Activated T-helper 17 cell treated with anti-CD3 and anti-CD28 coated beads, Interleukin-2, amount 50 U/mL, for 72 hours (primary cell): ENCODE measurements at regions not wholly inside any gene's neighbourhood (a gene's known extent, or its start where the extent isn't known, plus 50 kb on each side); places are given as distances from the start of the nearest gene placed in this dataset.

ENCODE experiments used
- ATAC-seq: fragments of 150-1000 bp; cut with Tn5 transposase; replicated peaks from 2 replicates; pipeline ENCODE4 v1.10.0; 2021; ENCODE audit warnings: mild to moderate bottlenecking, moderate library complexity
- H3K27ac Mint-ChIP-seq: one replicate; pipeline ENCODE4 v1.8.0; 2022; ENCODE audit warnings: mixed read lengths
- H3K27me3 Mint-ChIP-seq: one replicate; pipeline ENCODE4 v1.8.0; 2022; ENCODE audit warnings: mixed read lengths
- H3K36me3 Mint-ChIP-seq: one replicate; pipeline ENCODE4 v1.8.0; 2022; ENCODE audit warnings: low read depth, mild to moderate bottlenecking, mixed read lengths
- H3K4me1 Mint-ChIP-seq: one replicate; pipeline ENCODE4 v1.8.0; 2022; ENCODE audit warnings: mixed read lengths
- H3K4me3 Mint-ChIP-seq: one replicate; pipeline ENCODE4 v1.8.0; 2022; ENCODE audit warnings: mild to moderate bottlenecking, mixed read lengths
- H3K9me3 Mint-ChIP-seq: one replicate; pipeline ENCODE4 v1.8.0; 2022; ENCODE audit warnings: mixed read lengths

DNA sequence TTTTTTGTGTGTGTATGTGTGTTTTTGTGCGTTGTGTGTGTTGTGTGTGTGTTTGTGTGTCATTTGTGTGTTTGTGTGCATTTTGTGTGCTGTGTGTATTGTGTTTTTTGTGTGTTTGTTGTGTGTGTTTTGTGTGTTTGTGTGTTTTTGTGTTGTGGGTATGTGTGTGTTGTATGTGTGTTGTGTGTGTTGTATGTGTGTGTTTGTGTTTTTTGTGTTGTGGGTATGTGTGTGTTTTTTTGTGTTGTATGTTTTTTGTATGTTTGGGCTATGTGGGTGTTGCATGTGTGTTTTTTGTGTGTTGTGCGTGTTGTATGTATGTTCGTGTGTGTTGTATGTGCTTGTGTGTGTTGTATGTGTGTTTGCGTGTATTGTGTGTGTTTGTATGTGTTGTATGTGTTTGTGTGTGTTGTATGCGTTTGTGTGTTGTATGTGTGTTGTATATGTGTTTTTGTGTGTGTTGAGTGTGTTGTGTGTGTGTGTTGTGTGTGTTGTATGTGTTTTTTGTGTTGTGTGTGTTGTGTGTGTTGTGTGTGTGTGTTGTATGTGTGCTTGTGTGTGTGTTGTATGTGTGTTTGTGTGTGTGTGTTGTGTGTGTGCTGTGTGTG, 275.3 kb downstream of the HRH4 start:
- Mint-ChIP-seq H3K36me3 (no peaks in the 10 kb centered on the region), H3K9me3 (no peaks in the 10 kb centered on the region), H3K4me3 (no peak overlapping the region), H3K27me3 (peaks cover 4% of the 10 kb centered on the region), H3K27ac (no peak overlapping the region), H3K4me1 (no peaks in the 10 kb centered on the region)
- no peak for ATAC-seq

DNA sequence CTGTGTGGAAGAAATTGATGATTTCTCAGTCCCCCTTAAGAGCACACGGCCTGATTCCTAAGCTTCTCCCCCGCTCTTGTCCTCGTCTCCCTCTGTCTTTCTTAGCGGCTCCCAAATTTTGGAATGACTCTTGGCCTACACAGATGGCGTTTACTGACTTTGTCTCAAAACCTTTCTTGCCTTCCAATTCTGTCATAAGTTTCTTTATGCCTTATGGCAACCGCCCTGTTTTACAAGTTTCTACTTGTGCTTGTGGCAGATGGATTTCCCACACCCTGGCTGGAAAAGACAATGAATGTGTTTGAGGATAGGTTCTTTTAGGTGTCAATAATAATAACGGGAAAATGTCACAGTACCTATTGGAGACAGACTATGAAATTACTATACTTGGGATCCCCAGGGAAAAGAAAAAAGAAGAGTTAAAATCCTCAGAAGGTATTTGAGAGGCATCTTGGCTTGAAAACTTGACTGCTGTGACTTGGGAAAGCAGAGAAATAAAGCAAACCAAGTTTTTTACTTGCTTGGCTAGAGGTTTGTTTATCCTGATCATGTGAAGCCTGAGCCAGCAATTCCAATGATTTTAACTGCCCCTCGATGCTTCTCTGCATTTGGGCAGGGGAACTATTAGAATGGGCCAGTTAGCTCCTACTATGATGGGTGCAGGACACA, 276.4 kb downstream of the HRH4 start:
- Mint-ChIP-seq H3K4me1 (no peaks in the 10 kb centered on the region), H3K27me3 (peaks cover 4% of the 10 kb centered on the region), H3K36me3 (no peaks in the 10 kb centered on the region), H3K4me3 (no peak overlapping the region), H3K27ac (no peak overlapping the region), H3K9me3 (no peaks in the 10 kb centered on the region)
- no peak for ATAC-seq

DNA sequence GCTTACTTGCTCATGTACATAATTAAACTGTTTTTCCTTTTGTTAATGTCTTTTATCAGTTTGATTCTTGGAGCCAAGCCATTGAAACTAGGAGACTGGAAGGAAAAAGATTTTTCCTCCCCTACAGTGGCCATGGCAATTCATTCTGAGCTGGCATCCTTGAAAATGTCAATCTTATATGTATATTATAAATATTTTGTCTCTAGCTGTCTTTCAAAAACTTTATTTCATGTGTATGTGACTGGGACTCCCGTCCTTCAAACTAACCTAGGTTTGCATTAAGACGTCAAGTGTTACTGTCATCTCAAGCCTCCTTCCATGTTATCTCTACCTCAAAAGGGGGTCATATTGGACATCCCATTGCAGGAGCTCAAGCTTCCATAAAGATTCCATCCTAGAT, 280.4 kb downstream of the HRH4 start:
- Mint-ChIP-seq H3K27ac (no peak overlapping the region), H3K36me3 (no peaks in the 10 kb centered on the region), H3K9me3 (no peaks in the 10 kb centered on the region), H3K27me3 (peaks cover 4% of the 10 kb centered on the region), H3K4me1 (no peaks in the 10 kb centered on the region), H3K4me3 (no peak overlapping the region)
- no peak for ATAC-seq

DNA sequence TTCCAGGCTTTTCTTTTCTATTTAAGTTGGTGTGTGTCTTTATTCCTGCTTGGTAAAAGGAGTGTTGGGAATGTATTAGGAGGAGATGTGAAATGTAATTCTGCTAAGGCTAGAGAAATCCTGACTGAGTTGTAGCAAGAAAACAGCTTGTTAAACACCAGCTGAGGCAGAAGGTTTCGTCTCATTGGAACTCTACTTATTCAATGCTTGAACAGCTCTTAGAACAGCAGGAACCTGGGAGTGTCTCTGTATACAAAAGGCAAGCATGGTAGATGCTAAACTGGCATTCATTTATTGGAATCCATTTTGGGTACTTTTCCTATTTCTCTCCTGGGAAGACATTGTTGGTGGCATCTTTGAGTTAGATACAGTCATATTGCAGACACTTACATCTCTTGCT, 280.9 kb downstream of the HRH4 start:
- Mint-ChIP-seq H3K27ac (no peak overlapping the region), H3K4me1 (no peaks in the 10 kb centered on the region), H3K4me3 (no peak overlapping the region), H3K9me3 (no peaks in the 10 kb centered on the region), H3K36me3 (no peaks in the 10 kb centered on the region), H3K27me3 (peaks cover 4% of the 10 kb centered on the region)
- ATAC-seq, result no peak

DNA sequence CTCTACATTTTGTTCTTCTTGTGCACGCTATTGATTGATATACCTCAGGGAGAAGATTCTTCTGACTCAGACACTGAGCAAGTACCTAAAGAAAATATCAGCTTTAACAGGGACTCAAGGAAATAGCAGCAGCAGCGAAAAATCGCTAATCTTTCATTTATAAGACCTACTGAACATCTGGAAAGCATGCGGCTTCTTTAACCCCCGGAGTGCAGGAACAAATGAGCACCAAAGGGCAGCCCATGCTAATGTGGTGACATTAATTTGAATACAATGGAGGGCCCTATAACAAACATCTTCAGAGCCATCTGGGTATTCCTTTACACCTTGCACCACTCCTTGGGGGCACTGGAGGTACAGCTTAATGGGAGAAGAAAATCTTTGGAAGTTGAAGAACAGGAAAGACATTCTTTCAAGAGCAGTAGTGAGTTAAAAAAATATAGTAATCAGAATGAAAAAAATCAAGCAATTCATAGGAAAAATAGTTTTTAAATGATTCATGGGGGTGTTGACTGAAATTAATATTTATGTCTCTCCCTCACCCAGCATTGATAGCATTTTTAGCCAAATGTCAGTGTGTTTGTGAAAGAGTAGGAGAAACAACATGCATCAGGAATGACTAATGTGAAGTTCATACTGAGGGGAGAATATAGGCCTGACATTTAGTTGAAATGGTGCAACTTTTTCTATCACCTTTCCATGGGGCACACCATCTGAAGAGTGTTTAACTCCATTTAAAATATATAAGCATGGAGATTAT, 281.7 kb downstream of the HRH4 start:
- H3K27me3 Mint-ChIP-seq, result peaks cover 4% of the 10 kb centered on the region
- no peak for ATAC-seq

DNA sequence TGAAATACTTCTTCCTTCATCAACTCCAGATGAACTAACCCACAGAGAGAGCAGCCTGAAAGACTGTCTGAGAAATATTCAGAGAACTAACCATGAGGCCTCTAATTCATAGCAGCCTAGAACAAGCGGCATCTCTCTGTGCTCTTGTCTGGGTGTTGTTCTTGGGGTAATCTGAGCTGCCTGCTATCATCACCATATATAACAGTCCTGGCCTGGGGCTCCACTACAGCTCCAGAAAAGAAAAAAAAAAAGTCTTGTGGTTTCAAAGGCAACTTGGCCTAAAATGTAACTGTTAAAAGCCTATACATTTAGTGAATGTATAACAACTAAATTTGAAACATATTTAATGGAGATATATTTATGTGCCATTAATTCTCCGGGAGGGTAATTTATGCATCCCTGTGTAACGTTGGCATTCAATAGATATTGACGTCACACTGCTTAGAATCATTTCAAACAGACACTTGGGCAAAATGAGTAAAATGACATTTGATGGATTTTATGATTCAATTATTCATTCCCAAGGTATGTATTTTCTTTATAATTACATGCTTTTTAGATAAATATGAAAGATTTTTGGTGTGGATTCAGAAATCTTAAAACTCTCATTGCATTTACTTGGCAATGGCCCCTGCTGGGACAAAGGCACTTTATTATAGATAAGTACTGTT, 294.3 kb downstream of the HRH4 start:
- no peak for ATAC-seq
- Mint-ChIP-seq H3K36me3 (no peaks in the 10 kb centered on the region), H3K4me3 (no peak overlapping the region), H3K9me3 (no peaks in the 10 kb centered on the region), H3K27me3 (peaks cover 12% of the 10 kb centered on the region), H3K27ac (no peak overlapping the region), H3K4me1 (no peaks in the 10 kb centered on the region)

More for the DNA sequence above, 281.7 kb downstream of the HRH4 start:
- no peak overlapping the region for H3K27ac Mint-ChIP-seq
- no peaks in the 10 kb centered on the region for H3K4me1 Mint-ChIP-seq
- no peak overlapping the region for H3K4me3 Mint-ChIP-seq
- H3K36me3 Mint-ChIP-seq, result no peaks in the 10 kb centered on the region
- no peaks in the 10 kb centered on the region for H3K9me3 Mint-ChIP-seq

DNA sequence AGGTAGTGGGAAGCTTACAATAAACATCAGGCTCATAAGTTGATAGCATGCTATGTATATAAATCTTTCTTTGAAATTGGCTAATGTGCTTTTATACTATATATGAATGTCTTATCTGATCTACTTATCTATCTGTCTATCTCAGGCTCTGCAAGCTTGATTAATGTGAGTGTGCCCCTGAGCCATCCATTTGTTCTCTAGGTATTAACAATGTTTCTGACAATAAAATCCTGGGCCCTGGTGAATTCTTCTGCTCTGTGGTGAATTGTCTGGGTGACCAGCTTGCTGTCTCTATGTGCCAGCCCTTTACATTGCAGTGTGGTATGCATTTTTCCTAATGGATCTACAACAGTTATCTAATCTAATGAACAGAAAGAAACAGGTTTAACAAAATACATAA, 295.9 kb downstream of the HRH4 start:
- no peak for ATAC-seq
- no peaks in the 10 kb centered on the region for H3K9me3 Mint-ChIP-seq
- no peak overlapping the region for H3K4me3 Mint-ChIP-seq
- no peak overlapping the region for H3K27ac Mint-ChIP-seq
- H3K4me1 Mint-ChIP-seq, result no peaks in the 10 kb centered on the region
- H3K27me3 Mint-ChIP-seq, result peaks cover 13% of the 10 kb centered on the region
- H3K36me3 Mint-ChIP-seq, result no peaks in the 10 kb centered on the region

DNA sequence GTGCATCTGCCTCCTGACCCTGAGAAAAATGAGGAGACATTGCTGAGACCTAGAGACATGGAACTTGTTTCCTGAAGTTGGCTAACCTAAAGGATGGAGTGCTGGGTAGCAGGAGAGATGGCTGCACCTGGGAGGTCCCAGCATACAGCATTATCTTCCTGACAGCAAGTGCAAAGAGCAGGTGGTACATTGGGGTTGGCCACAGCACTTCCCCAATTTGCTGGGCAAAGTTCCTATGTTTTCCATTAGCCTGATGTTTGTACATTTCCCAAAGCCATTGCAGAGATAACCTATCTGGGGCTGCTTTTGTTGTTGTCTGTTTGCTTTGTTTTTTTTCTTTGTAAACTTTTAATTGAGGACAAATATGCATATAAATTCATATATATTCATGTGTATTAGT, 296.7 kb downstream of the HRH4 start:
- ATAC-seq, result no peak
- Mint-ChIP-seq H3K9me3 (no peaks in the 10 kb centered on the region), H3K27ac (no peak overlapping the region), H3K4me1 (no peaks in the 10 kb centered on the region), H3K27me3 (peaks cover 17% of the 10 kb centered on the region), H3K36me3 (no peaks in the 10 kb centered on the region), H3K4me3 (no peak overlapping the region)

DNA sequence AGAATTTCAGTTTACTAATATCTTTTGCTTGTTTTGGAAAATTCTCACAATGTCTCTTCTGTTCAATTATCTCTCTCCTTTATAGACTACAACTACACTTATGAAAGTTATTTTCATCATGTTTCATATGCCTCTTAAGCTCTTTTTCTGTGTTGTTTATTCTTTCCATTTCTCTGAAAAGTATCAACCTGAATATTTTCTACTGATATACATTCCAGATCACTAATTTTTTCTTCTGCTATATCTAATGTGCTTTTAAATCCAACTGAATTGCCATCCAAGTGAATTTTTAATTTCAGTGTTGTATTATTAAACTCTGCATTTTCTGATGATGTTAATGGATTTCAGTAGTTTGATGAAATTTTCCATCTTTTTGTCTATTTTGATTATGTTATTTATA, 301.3 kb downstream of the HRH4 start:
- no peak overlapping the region for H3K27ac Mint-ChIP-seq
- no peaks in the 10 kb centered on the region for H3K36me3 Mint-ChIP-seq
- ATAC-seq, result no peak
- H3K4me1 Mint-ChIP-seq, result no peaks in the 10 kb centered on the region
- no peak overlapping the region for H3K4me3 Mint-ChIP-seq
- no peaks in the 10 kb centered on the region for H3K9me3 Mint-ChIP-seq
- H3K27me3 Mint-ChIP-seq, result peaks cover 14% of the 10 kb centered on the region

DNA sequence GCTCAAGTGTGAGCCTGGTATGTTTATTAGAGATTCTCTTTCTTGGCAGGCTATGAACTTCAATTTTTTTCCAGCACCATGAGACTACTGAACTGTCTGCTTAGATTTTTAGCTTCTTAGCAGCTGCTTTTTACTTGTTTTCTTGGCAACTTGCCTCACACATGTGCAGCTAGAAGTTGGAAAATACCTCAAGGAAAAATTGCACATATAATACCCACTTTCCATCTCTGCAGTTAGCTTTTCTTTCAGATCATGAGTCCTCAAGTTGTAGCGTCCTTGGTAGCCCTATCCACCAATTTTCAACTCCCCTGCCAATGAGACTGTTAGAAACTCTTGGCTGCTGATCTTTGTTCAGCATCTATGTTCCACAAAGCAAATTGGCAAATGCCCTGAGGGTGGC, 302.1 kb downstream of the HRH4 start:
- Mint-ChIP-seq H3K27ac (no peak overlapping the region), H3K4me1 (no peaks in the 10 kb centered on the region), H3K4me3 (no peak overlapping the region), H3K9me3 (no peaks in the 10 kb centered on the region), H3K27me3 (peaks cover 14% of the 10 kb centered on the region), H3K36me3 (no peaks in the 10 kb centered on the region)
- no peak for ATAC-seq

DNA sequence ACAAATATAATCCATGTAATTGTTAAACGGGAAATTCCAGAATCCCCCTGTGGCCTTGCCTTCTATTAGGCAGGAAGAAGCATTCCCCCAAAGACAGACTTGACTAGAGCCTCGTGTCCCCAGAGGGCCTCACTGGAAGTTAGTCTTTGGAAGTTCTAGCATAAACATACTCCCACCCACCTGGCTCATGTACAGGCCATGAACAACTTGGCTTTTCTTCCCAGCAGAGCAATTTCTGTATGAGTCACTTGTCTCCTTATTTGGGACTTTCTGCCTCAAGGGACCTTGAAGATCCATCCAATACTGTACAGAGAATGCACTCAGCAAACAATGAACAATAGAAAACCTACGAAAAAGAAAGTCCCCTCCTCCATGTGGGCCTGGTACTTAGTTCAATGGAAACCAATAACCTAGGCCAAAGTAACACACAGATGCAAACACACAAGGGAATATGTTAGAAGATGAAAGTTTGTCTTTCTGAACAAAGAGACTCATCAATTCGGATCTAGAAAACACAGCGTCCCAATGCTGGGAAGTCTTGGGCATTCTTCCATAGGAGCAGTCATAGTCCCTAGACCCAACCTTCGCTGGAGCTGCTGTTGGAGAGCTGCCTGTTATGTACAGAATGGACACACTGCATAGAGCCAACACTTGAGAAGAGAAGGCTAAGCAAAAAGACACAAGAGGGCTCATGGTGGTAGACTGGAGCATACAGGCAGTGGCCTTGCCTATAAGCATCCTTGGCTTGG, 303.5 kb downstream of the HRH4 start:
- Mint-ChIP-seq H3K4me3 (no peak overlapping the region), H3K36me3 (no peaks in the 10 kb centered on the region), H3K27ac (no peak overlapping the region), H3K27me3 (peaks cover 15% of the 10 kb centered on the region), H3K4me1 (no peaks in the 10 kb centered on the region), H3K9me3 (no peaks in the 10 kb centered on the region)
- ATAC-seq, result no peak

DNA sequence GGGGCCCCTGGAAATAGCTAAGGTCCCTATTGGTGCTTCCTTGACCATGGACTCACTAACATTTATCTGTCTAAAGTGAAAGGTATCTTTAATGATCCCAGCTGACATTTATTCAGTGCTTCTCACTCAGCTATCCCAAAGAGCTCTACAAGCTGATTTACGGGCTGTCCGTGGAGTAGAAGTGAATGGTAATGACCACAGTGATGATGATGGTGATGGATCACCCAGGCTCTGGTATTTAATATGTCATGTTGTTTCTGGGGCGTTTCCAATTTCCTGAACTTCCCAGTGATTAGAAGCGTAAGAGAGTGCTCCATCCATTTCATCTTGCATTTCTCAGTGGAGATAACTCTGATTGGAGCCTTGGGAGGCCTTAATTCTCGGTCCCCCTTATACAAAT, 304.3 kb downstream of the HRH4 start:
- no peak overlapping the region for H3K27ac Mint-ChIP-seq

DNA sequence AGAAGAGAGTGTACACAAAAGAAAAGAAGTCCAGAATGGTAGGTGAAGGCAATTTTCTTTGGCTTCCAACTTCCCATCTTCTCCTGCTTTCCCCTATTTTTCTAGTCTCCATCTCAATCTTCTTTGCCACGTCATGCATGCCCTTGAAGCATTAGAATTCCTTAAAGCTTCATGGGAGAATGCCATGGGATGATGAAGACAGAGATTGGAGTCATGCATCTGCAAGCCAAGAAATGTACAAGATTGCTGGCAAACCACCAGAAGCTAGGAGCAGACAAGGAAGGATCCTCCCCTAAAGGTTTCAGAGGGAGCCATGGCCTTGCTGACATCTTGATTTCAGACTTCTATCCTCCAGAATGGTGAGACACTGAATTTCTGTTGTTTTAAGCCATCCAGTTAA, 305.9 kb downstream of the HRH4 start:
- ATAC-seq, result no peak
- no peaks in the 10 kb centered on the region for H3K4me1 Mint-ChIP-seq

More for the DNA sequence above, 304.3 kb downstream of the HRH4 start:
- H3K36me3 Mint-ChIP-seq, result no peaks in the 10 kb centered on the region
- no peak overlapping the region for H3K4me3 Mint-ChIP-seq
- no peaks in the 10 kb centered on the region for H3K4me1 Mint-ChIP-seq
- no peak for ATAC-seq
- H3K27me3 Mint-ChIP-seq, result peaks cover 18% of the 10 kb centered on the region
- H3K9me3 Mint-ChIP-seq, result no peaks in the 10 kb centered on the region

DNA sequence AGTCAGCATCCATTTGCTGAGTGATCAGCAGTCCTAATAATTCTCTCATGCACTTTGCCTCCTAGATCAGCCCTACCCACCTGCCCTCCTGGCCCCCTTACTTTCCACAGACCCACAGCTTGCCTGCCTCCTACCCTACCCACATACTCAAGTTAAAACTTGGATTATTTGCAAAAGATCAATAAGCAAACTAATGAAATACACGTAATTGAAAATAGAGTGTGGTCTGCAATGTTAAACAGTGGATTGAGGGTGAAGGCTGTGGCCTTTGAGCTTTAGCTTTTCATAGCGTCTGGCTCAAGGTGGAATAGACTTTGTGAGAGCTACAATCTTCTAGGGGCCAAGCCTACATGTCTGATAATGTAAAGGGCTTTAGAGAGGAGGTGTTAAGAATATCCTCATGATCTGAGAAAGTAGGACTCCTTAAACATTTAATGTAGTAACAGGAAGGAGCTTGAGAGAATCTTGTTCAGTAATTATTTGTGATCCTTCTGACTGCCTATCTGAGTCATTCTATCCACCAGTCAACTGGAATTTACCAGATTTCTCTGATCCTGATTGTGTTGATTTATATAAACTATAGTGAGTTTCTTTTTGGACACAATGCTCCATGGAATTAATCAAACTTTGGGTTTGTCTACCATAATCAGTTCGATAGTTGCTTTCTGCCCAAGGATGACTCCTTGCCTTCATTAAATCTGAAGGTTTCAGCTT, 310.0 kb downstream of the HRH4 start:
- Mint-ChIP-seq H3K4me1 (no peaks in the 10 kb centered on the region), H3K4me3 (no peak overlapping the region), H3K9me3 (no peaks in the 10 kb centered on the region), H3K27me3 (peaks cover 9% of the 10 kb centered on the region), H3K27ac (no peak overlapping the region), H3K36me3 (no peaks in the 10 kb centered on the region)
- ATAC-seq, result no peak

More for the DNA sequence above, 305.9 kb downstream of the HRH4 start:
- H3K36me3 Mint-ChIP-seq, result no peaks in the 10 kb centered on the region
- peaks cover 19% of the 10 kb centered on the region for H3K27me3 Mint-ChIP-seq
- H3K27ac Mint-ChIP-seq, result no peak overlapping the region
- no peaks in the 10 kb centered on the region for H3K9me3 Mint-ChIP-seq
- H3K4me3 Mint-ChIP-seq, result no peak overlapping the region
